HG03097 (cell line): ENCODE measurements at regions not wholly inside any gene's neighbourhood (a gene's known extent, or its start where the extent isn't known, plus 50 kb on each side); places are given as distances from the start of the nearest gene placed in this dataset.
"Not testable (repeated sequence)": the region's sequence is repeated elsewhere in the genome, so short reads cannot be mapped to it uniquely, and the experiment has no call there.

Experiments used
- ATAC-seq: cut with Tn5 transposase; IDR thresholded peaks from one replicate; pipeline ENCODE4 v1.9.1; 2021; ENCODE audit not compliant: unreplicated experiment, low FRiP score

DNA sequence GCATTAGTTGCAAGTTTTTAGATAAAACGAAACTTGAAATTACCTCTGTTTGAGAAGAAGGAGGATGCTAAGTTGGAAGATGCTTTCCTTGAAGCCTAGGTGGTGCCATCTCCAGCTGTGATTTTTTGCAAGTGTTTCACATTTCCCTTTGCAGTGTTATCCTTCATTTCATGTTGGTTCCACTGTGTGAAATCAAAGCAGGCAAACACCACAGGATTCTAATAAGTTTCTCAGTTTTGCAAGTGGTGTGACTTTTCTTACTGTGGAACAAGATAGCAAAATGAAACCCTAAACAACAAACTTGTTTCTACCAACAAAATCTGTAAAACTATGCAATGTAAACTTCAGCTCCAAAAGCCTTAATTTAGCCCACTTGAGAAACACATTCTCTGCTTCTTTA lies 260.9 kb downstream of the OXSM start:
- no peak for ATAC-seq

DNA sequence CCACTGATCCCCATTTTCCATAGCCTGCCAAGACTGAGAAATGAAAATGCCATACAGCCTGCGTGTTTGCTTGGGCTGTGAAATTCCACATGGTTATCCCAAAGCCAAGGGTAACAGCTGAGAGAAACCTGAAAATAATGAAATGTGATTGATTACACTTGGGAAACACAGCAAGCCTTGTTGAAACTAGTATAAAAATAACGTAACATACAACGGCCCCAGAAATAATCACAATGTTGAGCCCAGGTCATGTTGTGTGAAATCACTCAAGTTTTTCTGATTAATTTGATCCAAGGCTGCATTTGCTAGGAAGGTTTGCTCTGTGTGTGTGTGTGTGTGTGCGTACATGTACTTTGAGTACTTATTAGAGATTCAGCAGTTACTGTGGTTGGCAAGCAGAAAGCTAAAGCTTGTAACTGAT lies 269.0 kb downstream of the OXSM start:
- no peak for ATAC-seq

DNA sequence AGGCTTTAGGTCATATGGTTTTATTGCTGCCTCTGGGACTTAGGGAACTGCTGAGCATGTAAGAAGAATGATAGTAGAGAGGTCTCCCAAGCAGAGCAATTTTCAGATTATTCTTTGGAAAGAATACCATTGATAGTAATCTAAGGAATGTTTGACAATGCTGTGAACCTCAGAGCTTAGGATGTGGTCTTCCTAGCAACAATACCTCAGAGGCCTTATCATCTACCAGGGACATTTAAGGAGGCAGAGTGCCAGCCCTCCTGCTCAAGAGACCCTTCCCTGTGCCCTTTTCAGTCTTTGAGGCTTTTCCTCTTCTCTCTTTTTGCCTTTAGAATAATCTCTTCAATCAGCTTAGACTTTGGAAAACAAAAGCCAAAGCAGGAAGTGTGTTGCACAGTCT lies 272.1 kb downstream of the OXSM start:
- ATAC-seq = no peak

DNA sequence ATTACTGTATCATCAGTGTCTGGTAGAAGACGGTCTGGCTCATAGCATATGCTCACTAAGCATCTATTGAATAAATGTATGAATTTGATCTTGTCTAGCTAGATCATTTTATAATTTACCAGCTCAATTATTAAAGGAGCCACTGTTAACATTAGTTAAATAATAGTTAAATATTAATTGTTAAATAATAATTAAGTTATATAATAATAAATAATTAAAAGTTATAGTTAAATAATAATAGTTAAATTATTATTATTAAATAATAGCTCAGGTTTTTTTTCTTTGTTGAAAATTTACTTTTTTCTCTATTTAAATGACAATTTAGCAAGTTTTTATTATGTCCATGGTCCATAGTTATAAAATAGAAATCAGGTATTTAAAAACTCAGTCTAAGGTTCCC lies 274.4 kb downstream of the OXSM start:
- no peak for ATAC-seq

DNA sequence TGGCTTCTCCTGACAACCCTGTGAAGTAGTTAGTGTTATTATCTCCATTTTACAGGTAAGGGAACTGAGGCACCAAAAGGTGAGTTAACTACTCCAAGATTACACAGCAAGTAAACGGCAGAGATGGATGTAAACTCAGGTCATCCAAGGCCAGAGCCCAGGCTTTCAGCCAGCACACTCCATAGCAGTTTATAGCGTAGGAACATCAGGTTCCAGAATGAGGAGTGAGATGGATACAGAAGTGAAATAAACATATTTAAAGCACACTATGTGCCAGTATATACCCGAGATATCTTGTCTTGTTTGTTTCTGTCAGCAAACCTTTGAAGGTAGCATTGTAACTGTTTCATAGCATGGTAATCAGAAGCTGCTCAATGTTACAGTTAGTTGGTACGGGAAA lies 279.0 kb downstream of the OXSM start:
- ATAC-seq = no peak

DNA sequence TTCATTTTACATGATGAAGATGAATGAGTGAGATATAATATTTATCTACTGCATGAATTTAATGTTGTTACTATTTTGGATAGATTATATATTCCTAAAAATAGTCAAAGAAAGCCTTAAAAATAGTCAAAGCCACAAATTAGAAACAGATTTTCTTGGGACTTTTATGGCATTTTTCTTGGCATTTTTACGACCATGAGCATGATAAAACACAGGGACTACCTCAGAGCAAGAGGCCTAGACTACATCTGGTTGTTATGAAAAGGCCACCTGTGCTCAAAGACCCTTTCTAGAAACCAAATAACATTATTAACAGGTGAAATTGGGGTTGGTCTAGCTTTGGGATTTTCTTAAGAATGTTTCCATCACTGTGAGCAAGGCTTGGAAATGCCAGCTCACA lies 281.0 kb downstream of the OXSM start:
- no peak for ATAC-seq

DNA sequence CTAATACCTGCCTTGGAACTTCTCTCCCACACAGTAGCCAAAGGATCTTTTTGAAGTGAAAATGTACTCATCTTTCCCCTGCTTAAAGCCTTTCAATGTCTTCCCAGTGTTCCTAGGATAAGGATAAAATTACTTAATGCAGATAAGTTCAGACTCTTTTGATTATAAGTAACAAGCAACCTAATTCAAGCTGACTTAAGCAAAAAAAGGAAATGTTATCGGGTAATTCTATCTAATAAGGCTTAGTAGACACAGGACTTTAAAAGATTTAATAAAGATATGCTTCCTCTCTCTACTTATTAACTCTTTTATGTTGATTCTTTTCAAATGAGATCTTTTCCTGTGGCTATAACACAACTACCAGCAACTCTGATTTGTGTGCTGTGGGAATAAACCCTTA lies 284.2 kb downstream of the OXSM start:
- no peak for ATAC-seq

DNA sequence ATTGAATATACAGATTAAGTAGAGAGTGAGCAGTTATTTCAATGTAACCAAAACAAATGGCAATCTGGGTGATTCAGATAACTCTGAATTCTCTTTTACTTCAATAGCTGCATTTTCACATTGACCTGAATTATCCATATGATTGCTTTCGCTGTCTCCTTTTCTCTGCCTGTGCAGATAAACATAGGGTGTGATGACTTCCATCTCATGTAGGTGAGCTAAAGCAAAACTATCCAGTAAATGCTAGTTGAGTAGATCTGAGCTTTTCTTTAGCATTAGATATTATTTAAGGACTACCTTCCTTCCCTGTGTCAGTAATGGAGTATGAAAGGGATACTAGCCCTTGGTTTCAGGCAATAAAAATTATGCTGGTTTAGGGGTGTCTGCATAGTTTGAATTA lies 288.6 kb downstream of the OXSM start:
- ATAC-seq = no peak

DNA sequence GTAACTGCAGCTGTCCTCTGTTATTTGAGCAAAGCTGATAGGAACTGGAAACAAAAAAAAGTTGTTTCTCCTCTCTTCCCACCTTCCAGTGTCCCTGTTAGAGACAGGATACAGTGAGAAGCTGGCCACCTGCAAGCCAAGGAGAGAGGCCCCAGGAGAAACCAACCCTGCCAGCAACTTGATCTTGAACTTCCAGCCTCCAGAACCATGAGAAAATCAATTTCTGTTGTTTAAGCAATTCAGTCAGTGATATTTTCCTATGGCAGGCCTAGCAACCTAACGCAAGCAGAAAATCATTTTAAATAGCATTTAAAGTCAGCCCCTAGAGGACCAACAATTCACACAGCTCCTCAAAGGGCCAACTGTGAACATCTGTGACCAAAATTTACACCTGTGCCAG lies 291.3 kb downstream of the OXSM start:
- no peak for ATAC-seq

DNA sequence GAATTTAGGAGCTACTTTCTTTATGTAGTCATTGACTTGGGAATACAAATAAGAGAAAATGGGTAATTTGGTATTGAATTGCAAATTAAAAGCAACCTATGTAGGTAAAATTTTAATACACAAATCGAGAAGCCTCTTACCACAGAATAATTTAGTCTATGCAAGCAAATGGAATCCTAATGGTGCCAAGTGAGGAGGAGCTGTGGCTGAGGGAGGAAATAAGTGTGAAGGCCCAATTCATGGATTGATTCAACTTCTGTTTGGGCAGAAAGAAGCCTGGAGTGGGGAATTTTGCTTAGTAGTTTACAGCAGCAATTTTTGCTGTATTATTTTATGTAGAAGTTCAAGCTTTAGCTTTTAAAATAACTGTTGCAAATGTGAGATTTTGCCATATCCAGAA lies 291.9 kb downstream of the OXSM start:
- ATAC-seq = no peak

DNA sequence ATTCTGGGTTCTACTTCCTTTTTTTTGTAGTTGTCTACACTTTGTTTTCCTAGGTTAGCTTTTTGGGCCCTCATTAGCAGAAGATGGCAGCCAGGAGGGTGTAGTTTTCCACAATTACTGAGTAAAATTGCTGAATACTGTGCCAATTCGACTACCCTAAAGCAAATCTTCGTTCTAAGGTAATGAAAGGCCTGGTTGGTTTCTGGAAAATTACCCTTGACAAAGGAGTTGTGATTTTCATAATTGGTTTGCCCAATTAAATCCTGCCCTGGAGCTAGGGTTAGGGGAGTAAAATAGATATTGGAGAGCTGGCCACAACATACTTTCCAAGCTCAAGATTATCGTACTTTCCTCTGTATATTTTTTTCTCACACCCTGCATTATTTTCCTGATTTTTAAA lies 293.0 kb downstream of the OXSM start:
- no peak for ATAC-seq

DNA sequence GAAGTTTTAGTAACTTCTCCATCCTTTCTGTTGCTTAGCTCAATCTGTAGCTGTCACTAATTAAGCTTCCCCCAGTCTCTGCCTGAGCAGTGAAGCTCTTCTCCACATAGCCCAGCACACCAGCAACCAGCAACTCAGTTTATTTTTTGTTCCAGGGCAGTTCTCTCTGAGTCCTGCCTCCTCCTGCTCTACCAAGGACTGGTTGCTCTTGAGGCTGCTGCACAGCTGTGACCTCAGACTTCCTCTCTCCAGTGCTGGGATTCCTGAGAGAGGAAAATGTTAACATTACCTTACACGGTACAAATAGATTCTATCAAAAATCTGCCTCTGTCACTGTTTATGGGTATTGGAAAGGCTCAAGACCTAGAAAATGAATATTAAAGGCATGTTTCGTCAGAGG lies 294.7 kb downstream of the OXSM start:
- no peak for ATAC-seq

DNA sequence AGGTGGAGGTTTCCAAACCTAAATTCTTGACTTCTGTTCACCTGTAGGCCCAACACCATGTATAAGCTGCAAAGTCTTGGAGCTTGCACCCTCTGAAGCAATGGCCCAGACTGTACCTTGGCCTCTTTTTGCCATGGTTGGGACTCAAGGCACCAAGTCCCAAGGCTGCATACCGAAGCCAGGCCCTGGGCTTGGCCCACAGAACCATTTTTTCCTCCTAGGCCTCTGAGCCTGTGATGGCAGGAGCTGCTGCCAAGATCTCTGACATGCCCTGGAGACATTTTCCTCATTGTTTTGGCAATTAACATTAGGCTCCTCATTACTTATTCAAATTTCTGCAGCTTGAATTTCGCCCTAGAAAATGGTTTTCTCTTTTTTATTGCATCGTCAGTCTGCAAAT lies 297.9 kb downstream of the OXSM start:
- ATAC-seq = no peak

DNA sequence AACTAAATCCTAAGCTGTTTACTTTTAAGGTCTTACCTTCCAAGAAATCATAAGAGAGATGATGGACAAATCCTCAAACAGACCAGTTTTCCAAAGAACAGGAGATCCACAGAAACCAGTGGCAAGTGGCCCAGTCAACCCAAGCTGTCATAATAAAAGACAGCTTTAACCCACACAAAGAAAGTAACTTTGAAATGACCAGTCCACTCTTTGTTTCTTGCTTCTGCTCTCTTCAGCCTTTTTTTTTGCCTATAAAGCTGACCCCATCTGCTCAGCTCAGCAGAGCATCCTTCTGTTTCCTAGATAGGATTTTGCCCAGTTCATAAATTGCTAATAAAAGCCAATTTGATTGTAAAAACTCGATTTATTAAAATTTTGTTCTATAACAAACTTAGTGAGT lies 299.4 kb downstream of the OXSM start:
- ATAC-seq = no peak

DNA sequence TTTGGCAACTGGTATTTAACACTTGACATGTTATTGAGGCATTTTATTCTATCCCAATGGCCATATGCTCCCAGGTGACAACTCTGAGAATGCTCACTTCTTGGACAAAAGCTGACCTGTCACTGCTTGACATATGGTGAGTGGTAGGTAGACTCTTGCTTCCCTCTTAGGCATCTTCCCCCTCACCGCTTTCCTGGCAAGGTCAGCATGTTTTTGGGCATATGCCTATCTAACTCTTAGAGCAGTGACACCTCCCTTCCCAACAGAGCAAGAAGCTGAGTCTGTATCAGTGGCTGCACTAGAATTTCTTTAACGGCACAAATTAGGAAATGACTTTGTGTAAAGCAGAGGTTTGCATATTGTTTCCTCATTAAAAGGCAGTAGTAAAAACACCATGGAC lies 300.7 kb downstream of the OXSM start:
- ATAC-seq = no peak

DNA sequence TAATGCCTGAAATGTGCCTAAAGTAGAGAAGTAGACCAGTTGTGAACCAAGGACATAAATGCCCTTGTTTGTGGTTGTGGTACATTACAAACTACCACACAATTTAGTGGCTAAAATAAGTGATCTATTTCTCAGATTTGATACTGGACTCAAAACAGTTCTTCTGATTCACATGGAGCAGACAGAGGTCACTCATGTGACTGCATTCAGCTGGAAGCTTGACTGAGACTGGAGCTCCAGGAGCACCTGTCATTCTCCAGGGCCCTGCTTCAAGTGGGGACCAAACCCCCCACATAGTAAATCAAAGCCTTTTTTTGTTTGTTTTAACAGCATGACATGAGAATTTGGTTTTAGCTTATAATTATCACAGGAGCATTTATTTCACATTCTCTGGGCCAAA lies 301.2 kb downstream of the OXSM start:
- no peak for ATAC-seq

DNA sequence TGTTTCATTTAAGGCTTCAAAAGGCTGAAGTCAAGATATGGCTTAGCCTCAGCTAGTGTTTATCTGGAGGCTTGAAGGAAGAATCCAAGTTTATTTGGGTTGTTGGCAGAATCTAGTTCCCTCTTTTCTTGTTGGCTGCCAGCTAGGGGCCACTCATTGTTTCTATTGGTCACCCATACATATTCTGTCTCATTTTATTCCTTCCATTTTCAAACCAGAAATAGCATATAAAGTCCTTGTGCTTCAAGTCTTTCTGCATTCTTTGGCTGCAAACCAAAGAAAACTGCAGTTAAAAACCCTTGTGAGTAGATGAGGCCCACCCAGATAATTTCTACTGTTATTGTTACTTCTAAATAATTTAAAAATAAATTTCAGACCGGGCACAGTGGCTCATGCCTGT lies 301.7 kb downstream of the OXSM start:
- ATAC-seq = no peak

DNA sequence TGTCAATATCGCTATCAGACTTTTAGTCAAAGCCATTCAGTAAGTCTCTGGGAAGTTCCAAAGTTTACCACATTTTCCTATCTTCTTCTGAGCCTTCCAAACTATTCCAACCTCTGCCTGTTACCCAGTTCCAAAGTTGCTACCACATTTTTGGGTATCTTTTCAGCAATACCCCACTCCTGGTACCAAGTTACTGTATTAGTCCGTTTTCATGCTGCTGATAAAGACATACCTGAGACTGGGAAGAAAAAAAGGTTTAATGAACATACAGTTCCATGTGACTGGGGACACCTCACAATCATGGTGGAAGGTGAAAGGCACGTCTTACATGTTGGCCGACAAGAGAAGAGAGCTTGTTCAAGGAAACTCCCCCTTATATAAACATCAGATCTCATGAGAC lies 307.2 kb downstream of the OXSM start:
- not testable (repeated sequence) for ATAC-seq

DNA sequence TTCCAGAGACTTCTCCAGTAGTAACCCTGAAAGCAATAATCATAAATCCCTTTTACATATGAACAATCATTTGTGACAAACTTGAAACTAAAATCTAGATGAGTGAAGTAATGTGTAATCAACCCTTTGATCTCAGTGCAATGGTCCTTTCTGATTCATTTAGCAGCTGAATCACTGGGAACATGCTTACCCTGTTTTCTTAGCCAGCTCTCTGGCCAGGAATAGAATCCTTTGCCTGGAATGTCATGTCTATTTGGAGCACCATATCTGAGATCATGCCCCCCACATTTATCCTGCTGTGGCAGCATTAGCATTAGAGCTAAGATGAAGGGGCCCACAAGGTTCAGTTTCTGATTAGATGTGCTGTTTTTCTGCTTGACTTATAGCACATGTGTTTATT lies 309.8 kb downstream of the OXSM start:
- no peak for ATAC-seq

DNA sequence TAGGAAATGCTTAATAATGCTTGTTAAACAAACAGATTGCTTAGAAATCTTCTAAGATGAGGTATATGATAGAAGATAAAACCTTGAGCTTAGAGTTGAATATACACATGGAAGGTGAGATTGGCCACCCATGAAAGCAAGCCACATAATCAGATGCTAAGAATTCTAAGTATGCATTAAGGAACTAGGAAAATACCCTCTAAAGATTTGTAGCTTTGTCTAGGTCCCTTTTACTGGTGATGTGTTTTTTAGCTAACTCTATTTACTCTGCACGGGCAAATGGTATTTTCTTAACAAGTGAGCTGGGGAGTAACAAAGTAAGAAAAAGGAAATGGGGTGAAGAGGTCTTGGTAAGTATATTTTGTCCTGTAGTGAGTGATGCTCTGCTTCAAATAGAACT lies 310.3 kb downstream of the OXSM start:
- ATAC-seq = no peak

DNA sequence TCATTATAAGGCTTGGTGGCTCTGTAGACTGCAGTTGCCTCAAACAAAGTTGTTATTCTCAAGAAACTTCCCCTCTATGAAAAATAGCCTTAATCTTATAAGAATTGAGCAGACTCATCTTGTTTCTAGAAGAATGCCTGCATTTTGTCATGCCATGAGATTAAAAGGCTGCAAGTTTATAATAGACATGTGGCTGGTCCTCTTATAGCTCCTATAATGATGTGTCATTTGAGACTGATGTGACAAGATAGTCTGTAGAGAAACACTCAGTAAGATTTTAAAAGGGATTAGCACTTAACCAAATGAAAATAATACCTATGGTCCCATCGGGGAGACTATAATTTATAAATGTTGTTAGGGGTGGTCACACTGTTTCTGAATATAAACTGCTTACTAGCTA lies 312.5 kb downstream of the OXSM start:
- no peak for ATAC-seq

DNA sequence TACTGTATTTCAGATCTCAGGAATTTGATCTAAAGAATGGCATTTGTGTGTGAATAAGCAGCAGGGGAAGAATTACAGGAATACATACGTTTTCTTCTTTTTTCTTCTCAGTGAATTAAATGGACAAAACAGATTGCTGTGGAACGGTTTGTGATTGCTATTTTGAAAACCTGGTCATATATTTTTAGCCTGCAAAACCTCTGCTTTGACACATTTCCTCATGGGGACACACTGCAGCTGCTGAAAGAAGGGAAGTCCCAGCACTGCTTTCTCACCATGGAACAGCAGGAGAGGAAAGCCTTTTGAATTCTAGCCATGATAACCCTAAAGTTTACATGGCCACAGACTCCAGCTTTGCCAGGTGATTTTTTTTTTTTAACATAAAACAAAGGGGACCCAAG lies 315.0 kb downstream of the OXSM start:
- no peak for ATAC-seq

DNA sequence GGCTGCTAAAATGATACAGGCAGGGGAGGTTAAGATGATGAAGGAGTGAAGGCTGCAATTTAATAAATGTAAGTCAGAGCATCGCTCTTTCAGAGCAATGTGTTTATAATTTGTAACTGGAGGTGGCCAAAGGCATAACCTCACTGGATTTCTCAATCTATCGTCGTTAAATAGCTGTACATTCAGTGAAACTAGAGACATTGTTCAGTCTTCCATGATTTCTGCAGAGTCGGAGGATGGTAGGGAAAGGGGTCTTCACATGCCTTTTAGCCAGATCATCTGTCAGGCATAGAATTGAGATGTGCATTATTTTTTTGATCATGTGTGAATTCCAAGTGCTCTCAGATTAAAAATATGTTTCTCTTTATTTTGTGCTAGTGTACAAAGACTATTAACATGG lies 315.4 kb downstream of the OXSM start:
- no peak for ATAC-seq

DNA sequence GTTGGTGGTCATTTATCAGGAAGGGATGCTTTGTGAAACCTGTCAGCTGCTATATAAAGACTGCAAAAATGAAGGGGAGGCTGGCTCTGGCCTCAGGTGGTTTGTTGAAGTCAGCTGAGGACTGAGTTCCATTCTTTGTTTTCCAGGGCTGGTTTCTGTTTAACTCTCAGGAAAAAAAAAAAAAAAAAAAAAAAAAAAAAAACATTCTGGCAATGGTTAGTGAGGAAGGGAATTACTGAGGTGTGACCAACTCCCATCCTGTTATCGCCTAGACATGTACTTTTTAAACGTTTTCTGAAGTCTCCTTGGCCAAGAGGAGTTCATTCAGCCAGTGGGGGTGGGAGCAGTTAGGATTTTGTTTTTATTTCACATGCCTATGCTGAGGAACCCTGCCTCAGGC lies 316.3 kb downstream of the OXSM start:
- no peak for ATAC-seq
